BE2C (cell line): ENCODE measurements at regions not wholly inside any gene's neighbourhood (a gene's known extent, or its start where the extent isn't known, plus 50 kb on each side); places are given as distances from the start of the nearest gene placed in this dataset.

Experiments used
- DNase-seq: peaks from one replicate; pipeline ENCODE4 v3.0.0-alpha.2; 2020
- H3K27me3 ChIP-seq: fragments of 250-450 bp; sonication (Bioruptor Pico); 2 replicates; pipeline ENCODE4 v1.5.1; 2020; ENCODE audit warnings: mild to moderate bottlenecking
- H3K36me3 ChIP-seq: fragments of 250-450 bp; sonication (Bioruptor Pico); 2 replicates; pipeline ENCODE4 v1.5.1; 2020; ENCODE audit warnings: mild to moderate bottlenecking
- H3K4me1 ChIP-seq: fragments of 250-450 bp; sonication (Bioruptor Pico); 2 replicates; pipeline ENCODE4 v1.5.1; 2020
- H3K4me3 ChIP-seq: 2 replicates; pipeline ENCODE4 v1.5.1; 2011; ENCODE audit warnings: low read depth, low read length
- H3K9me3 ChIP-seq: fragments of 250-450 bp; sonication (Bioruptor Pico); 2 replicates; pipeline ENCODE4 v1.5.1; 2020
- TF ChIP-seq, protein P1 (sequence below): IDR thresholded peaks from 2 replicates; pipeline ENCODE4 v1.5.1; 2012; ENCODE audit warnings: mild to moderate bottlenecking, low read depth, low read length

DNA sequence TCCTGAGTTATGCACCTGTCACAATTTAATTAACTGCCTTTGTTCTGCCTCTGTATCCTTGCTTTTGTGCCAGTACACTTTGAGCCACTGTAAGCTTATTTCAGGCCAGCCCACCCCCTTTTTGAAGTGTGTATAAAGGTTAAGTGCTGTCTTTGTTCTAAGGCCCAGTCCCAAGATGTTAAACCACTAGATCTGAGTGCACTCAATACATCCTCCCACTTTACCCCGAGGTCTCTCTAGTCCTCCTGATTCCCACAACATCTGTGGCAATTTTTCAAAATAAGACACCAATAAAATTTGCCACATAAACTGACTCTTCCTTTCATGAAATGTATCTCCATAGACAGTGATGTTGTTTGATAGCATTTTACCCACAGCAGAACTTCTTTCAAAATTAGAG is 124.1 kb upstream of the SPIN4 start:
- Histone ChIP-seq H3K36me3 (no peaks in the 10 kb centered on the region), H3K4me1 (no peaks in the 10 kb centered on the region), H3K27me3 (no peaks in the 10 kb centered on the region), H3K4me3 (no peak overlapping the region), H3K9me3 (no peaks in the 10 kb centered on the region)
- no peak for DNase-seq
- TF ChIP-seq, protein P1, sequence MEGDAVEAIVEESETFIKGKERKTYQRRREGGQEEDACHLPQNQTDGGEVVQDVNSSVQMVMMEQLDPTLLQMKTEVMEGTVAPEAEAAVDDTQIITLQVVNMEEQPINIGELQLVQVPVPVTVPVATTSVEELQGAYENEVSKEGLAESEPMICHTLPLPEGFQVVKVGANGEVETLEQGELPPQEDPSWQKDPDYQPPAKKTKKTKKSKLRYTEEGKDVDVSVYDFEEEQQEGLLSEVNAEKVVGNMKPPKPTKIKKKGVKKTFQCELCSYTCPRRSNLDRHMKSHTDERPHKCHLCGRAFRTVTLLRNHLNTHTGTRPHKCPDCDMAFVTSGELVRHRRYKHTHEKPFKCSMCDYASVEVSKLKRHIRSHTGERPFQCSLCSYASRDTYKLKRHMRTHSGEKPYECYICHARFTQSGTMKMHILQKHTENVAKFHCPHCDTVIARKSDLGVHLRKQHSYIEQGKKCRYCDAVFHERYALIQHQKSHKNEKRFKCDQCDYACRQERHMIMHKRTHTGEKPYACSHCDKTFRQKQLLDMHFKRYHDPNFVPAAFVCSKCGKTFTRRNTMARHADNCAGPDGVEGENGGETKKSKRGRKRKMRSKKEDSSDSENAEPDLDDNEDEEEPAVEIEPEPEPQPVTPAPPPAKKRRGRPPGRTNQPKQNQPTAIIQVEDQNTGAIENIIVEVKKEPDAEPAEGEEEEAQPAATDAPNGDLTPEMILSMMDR, result no peak

DNA sequence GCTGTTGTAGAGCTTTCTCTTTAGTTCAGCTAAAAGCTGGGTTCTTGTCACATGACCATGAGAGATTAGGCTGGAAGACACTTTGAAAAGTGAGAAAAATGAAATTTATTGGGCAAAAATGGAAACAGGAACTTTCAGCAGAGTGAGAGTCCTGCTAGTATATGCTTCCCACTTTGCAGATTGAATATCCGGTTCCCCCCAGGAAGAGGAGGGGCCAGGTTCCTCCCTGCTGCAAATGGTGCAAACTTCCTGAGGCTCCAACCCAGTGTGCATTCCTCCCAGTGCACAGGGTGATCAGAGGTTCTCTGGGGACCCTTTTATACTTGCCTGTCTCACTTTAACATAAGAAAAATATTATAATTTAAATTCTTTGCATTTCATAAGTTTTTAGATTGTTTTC is 119.9 kb upstream of the SPIN4 start:
- Histone ChIP-seq H3K4me1 (no peaks in the 10 kb centered on the region), H3K27me3 (no peaks in the 10 kb centered on the region)

DNA sequence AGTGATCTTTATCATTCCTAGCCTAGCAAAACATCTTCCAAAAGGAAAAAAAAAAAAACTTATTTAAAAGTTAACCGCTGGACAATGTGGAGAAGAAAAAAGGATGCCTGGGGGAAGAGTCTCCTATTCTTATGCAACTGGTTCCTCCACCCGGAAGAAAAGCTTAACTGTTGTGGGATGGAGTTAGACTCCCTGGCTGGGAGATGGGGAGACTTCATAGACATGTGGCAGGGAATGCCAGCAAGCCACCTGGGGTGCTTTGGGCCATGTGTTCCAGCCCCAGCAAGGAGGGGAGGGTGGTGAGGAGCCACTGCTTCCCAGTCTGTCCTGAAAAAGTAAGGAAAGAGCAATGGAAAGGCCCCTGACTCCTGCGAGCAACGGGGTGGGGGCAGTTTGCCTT is 119.4 kb upstream of the SPIN4 start:
- H3K4me3 ChIP-seq, result no peak overlapping the region
- DNase-seq, result no peak
- no peaks in the 10 kb centered on the region for H3K36me3 ChIP-seq
- no peaks in the 10 kb centered on the region for H3K4me1 ChIP-seq
- TF ChIP-seq, protein P1, result no peak
- H3K9me3 ChIP-seq, result no peaks in the 10 kb centered on the region
- H3K27me3 ChIP-seq, result no peaks in the 10 kb centered on the region

More for the DNA sequence above, 119.9 kb upstream of the SPIN4 start:
- H3K9me3 ChIP-seq, result no peaks in the 10 kb centered on the region
- no peaks in the 10 kb centered on the region for H3K36me3 ChIP-seq
- no peak overlapping the region for H3K4me3 ChIP-seq
- no peak for DNase-seq
- TF ChIP-seq, protein P1, result no peak

DNA sequence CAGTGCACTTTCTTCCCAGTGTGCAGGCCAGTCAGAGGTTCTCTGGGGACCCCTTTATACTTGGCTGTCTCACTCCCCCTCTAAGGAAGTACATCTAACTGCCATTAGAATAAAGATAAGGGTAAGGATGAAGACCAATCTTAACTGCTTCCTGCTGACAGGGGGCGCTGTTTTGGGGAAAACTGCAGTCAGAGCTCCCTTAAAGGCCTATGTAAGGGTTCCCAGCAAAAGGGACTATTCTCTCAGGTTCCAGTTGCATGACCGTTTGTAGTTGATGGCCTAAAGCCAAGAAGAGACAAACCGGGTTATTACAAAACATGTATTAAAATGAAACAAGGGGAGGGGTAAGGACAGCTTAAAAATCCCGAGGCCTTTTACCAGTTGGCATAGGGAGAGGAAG is 115.6 kb upstream of the SPIN4 start:
- Histone ChIP-seq H3K36me3 (no peaks in the 10 kb centered on the region), H3K4me1 (no peaks in the 10 kb centered on the region), H3K9me3 (no peaks in the 10 kb centered on the region), H3K4me3 (no peak overlapping the region), H3K27me3 (no peaks in the 10 kb centered on the region)
- TF ChIP-seq, protein P1, result 0 out of 2 replicates have a peak, but pooled peaks have one; percentile 16
- no peak for DNase-seq

DNA sequence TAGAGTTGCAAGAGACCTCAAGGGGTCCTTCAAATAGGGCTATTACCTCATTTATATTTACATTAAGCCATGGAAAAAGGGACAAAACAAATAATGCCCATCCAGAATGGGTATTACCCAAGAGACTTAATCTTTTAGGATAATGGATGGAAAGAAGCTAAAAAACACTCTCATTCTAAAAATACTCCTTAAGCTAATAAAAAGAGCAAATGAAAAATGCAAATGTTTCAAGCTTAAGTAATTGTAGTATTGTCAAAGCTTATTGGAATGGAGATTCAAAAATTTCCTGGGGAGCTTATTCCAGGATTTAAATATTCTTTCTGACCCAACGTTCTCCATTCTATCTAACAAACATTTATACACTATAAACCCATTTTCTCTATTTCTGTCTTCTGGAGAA is 107.8 kb upstream of the SPIN4 start:
- no peak for DNase-seq
- Histone ChIP-seq H3K9me3 (no peaks in the 10 kb centered on the region), H3K36me3 (no peaks in the 10 kb centered on the region), H3K27me3 (no peaks in the 10 kb centered on the region), H3K4me1 (no peaks in the 10 kb centered on the region), H3K4me3 (no peak overlapping the region)
- TF ChIP-seq, protein P1, result no peak

DNA sequence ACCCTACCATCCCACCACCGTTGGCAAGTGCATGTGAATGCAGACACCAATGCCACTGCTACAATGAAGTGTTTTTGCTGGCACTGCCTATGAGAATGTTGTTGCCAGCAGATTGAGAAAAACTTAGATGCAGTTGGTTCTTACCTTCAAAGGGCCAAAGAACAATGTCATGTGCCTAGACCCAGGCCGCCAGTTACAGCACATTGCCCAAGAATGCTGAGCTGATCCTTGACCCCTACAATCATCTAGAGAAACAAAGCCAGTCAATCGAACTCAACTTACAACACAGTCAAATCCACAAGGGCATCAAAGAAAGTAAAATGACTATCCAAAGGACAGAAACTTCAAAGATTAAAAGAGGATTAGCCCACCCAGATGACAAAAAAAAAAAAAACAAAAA is 102.4 kb upstream of the SPIN4 start:
- DNase-seq, result no peak
- no peaks in the 10 kb centered on the region for H3K9me3 ChIP-seq
- H3K4me1 ChIP-seq, result no peaks in the 10 kb centered on the region
- no peak overlapping the region for H3K4me3 ChIP-seq
- no peaks in the 10 kb centered on the region for H3K36me3 ChIP-seq
- no peaks in the 10 kb centered on the region for H3K27me3 ChIP-seq
- TF ChIP-seq, protein P1, result no peak
